WTC11 (cell line): ENCODE measurements at regions not wholly inside any gene's neighbourhood (a gene's known extent, or its start where the extent isn't known, plus 50 kb on each side); places are given as distances from the start of the nearest gene placed in this dataset.

Experiments used
- HMGA2 ChIP-seq: fragments of 250-450 bp; sonication (Bioruptor Pico); IDR thresholded peaks from 2 replicates; pipeline ENCODE4 v1.4.0; 2021; ENCODE audit warnings: mild to moderate bottlenecking, moderate library complexity
- KAT7 ChIP-seq: sonication (generic); formaldehyde crosslinking; IDR thresholded peaks from 2 replicates; pipeline ENCODE4 v1.8.1; 2023; ENCODE audit warnings: missing genetic modification reagents, mild to moderate bottlenecking, borderline replicate concordance
- ZNF219 ChIP-seq: sonication (generic); formaldehyde crosslinking; IDR thresholded peaks from 2 replicates; pipeline ENCODE4 v1.8.0; 2023; ENCODE audit warnings: missing genetic modification reagents, mild to moderate bottlenecking, borderline replicate concordance
- TF ChIP-seq, protein P1 (sequence below): fragments of 200-600 bp; IDR thresholded peaks from 2 replicates; pipeline ENCODE4 v1.8.0; 2022; ENCODE audit warnings: antibody characterized with exemption
- TF ChIP-seq, protein P2 (sequence below): sonication (generic); formaldehyde crosslinking; IDR thresholded peaks from 2 replicates; pipeline ENCODE4 v1.8.1; 2023; ENCODE audit warnings: mild to moderate bottlenecking, missing genetic modification reagents, moderate library complexity

DNA sequence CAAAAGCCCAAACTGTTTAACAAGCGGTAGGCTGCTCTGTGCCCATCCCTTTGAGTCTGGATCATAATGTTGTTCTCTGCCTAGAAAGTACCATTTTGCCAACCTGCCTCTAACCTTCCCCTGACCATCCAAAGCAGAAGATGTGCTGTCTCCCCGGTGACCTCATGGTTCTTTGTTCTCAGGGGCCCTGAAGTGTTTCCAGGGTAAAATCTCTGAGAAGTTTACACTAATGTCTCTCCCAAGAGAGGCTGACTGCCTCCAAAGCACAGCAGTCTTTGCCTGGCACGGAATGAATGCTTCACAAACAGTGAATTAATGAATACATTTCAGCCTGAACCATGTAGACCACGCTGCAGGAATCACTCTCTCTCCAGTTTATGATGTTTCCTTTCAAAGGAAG, 523.8 kb upstream of the CELF2 start:
- TF ChIP-seq KAT7 (CRISPR knock-in tag), result no peak
- TF ChIP-seq, protein P1, sequence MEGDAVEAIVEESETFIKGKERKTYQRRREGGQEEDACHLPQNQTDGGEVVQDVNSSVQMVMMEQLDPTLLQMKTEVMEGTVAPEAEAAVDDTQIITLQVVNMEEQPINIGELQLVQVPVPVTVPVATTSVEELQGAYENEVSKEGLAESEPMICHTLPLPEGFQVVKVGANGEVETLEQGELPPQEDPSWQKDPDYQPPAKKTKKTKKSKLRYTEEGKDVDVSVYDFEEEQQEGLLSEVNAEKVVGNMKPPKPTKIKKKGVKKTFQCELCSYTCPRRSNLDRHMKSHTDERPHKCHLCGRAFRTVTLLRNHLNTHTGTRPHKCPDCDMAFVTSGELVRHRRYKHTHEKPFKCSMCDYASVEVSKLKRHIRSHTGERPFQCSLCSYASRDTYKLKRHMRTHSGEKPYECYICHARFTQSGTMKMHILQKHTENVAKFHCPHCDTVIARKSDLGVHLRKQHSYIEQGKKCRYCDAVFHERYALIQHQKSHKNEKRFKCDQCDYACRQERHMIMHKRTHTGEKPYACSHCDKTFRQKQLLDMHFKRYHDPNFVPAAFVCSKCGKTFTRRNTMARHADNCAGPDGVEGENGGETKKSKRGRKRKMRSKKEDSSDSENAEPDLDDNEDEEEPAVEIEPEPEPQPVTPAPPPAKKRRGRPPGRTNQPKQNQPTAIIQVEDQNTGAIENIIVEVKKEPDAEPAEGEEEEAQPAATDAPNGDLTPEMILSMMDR, result no peak
- TF ChIP-seq, protein P2, sequence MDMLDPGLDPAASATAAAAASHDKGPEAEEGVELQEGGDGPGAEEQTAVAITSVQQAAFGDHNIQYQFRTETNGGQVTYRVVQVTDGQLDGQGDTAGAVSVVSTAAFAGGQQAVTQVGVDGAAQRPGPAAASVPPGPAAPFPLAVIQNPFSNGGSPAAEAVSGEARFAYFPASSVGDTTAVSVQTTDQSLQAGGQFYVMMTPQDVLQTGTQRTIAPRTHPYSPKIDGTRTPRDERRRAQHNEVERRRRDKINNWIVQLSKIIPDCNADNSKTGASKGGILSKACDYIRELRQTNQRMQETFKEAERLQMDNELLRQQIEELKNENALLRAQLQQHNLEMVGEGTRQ (CRISPR knock-in tag), result no peak
- TF ChIP-seq HMGA2 (CRISPR knock-in tag), result no peak
- TF ChIP-seq ZNF219, result no peak
